Nephron progenitor cell (in vitro differentiated cells): ENCODE measurements at regions not wholly inside any gene's neighbourhood (a gene's known extent, or its start where the extent isn't known, plus 50 kb on each side); places are given as distances from the start of the nearest gene placed in this dataset.
A peak's percentile ranks its signal among the peaks of the same experiment; 100 is the strongest.

Source experiments
- DNase-seq: peaks from one replicate; pipeline ENCODE4 v3.0.0; 2021
- H3K27ac Mint-ChIP-seq: 2 replicates; pipeline ENCODE4 v1.8.0; 2021; ENCODE audit warnings: mild to moderate bottlenecking, moderate library complexity, mixed read lengths
- H3K27me3 Mint-ChIP-seq: 2 replicates; pipeline ENCODE4 v1.8.0; 2021; ENCODE audit warnings: mild to moderate bottlenecking, low read depth, mixed read lengths; ENCODE audit not compliant: poor library complexity
- H3K36me3 Mint-ChIP-seq: 2 replicates; pipeline ENCODE4 v1.8.0; 2021; ENCODE audit warnings: low read depth, mixed read lengths
- H3K4me1 Mint-ChIP-seq: 2 replicates; pipeline ENCODE4 v1.8.0; 2021; ENCODE audit warnings: mixed read lengths
- H3K4me3 Mint-ChIP-seq: 2 replicates; pipeline ENCODE4 v1.8.0; 2021; ENCODE audit warnings: mild to moderate bottlenecking, moderate library complexity, mixed read lengths
- H3K9me3 Mint-ChIP-seq: 2 replicates; pipeline ENCODE4 v1.8.0; 2021; ENCODE audit warnings: mild to moderate bottlenecking, moderate library complexity, mixed read lengths
- TF ChIP-seq, protein P1 (sequence below): fragments of 200-600 bp; sonication (generic); IDR thresholded peaks from 2 replicates; pipeline ENCODE4 v1.5.0; 2021; ENCODE audit warnings: antibody characterized with exemption

DNA sequence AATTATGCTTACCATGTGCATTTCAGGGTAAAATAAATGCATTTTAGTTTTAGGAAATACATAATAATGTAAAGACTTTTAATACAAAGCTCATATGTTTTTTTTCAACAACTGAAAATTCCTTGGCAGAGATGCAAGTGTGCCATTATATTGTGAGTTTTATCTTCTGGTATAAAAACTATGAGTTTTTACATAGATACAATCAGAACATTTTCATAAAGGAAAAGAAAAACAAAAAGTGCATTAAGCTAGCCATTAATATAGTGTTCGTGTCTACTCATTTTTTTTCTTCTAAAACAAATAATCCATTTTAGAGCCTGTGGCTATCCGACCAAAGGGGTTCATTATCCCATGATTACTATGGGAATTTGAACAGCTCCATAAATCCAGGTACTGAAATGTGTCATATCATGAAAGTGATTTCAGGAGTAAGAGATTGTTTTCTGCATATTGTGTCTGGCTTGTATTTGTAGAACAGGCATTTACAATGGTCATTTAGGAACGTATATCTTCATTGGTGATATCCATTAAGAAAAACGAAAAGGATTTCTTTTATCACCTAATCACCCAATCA is 236.9 kb upstream of the SLC10A2 start:
- H3K4me3 Mint-ChIP-seq, result no peak overlapping the region
- H3K27me3 Mint-ChIP-seq, result no peaks in the 10 kb centered on the region
- TF ChIP-seq, protein P1, sequence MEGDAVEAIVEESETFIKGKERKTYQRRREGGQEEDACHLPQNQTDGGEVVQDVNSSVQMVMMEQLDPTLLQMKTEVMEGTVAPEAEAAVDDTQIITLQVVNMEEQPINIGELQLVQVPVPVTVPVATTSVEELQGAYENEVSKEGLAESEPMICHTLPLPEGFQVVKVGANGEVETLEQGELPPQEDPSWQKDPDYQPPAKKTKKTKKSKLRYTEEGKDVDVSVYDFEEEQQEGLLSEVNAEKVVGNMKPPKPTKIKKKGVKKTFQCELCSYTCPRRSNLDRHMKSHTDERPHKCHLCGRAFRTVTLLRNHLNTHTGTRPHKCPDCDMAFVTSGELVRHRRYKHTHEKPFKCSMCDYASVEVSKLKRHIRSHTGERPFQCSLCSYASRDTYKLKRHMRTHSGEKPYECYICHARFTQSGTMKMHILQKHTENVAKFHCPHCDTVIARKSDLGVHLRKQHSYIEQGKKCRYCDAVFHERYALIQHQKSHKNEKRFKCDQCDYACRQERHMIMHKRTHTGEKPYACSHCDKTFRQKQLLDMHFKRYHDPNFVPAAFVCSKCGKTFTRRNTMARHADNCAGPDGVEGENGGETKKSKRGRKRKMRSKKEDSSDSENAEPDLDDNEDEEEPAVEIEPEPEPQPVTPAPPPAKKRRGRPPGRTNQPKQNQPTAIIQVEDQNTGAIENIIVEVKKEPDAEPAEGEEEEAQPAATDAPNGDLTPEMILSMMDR, result no peak
- no peak for DNase-seq
- H3K4me1 Mint-ChIP-seq, result peaks cover 16% of the 10 kb centered on the region
- H3K27ac Mint-ChIP-seq, result no peak overlapping the region
- peaks cover 3% of the 10 kb centered on the region for H3K9me3 Mint-ChIP-seq
- no peaks in the 10 kb centered on the region for H3K36me3 Mint-ChIP-seq

DNA sequence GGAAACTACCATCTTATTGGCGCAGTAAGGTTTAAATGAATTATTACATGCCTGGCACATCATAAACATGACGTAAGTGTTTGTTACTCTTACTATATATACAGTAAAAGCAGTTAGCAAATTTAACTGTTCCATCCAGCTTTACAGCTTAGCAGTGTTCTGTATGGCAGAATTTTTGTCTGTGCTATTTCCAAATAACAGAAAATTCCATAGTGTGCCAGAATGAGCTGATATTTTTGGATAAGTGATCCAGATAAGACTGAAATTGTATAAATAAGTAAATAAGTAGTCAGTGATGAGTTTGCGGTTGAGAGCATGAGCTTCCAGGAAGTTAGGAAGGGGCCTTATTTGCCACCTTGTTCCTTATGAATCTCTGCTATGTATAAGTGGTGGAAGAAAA is 236.5 kb upstream of the SLC10A2 start:
- Mint-ChIP-seq H3K4me3 (no peak overlapping the region), H3K36me3 (no peaks in the 10 kb centered on the region)

DNA sequence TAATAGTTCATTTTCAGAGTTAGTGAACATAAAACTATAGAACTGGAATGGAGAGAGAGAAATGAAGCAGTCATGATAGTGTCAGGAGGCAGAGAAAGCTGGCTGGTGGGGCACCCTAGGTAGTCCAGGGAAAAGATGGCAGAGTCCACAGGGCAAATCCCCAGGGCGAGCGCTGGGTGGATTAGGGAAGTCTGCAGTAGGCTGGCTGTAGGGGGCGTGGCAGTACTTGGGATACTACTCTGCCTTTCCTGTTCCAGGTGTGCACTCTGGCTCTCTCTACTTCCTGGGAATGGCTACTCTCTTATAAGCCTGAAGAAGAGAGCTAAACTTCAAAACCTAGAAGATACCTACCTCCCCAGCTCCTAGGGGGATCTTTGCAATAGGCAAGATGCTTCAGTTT is 232.9 kb upstream of the SLC10A2 start:
- Mint-ChIP-seq H3K9me3 (peaks cover 24% of the 10 kb centered on the region), H3K36me3 (peaks cover 6% of the 10 kb centered on the region), H3K4me3 (no peak overlapping the region), H3K27ac (no peak overlapping the region), H3K4me1 (peaks cover 12% of the 10 kb centered on the region), H3K27me3 (peaks cover 2% of the 10 kb centered on the region)
- TF ChIP-seq, protein P1, result no peak
- no peak for DNase-seq

More for the DNA sequence above, 236.5 kb upstream of the SLC10A2 start:
- H3K9me3 Mint-ChIP-seq, result peaks cover 3% of the 10 kb centered on the region
- H3K4me1 Mint-ChIP-seq, result peaks cover 14% of the 10 kb centered on the region
- H3K27ac Mint-ChIP-seq, result no peak overlapping the region
- no peak for DNase-seq
- TF ChIP-seq, protein P1, result no peak
- no peaks in the 10 kb centered on the region for H3K27me3 Mint-ChIP-seq

DNA sequence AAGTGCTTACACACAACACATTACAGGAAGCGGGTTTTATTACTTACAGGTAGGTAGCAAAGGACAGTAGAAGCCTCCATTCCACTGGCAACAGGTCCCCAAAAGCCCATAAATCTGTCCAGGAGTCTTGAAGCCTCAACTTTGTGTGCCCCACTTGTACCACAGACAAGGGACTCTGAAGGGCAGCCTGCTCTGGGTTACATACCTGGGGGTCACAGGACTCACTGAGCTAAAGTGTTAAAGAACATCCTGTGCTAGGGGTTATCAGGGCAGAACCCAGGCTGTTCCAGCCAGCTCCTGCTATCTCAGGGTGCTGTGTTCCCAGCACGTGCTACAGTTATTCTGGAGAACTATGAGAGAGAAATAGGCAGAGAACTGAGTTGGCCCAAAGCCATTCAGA is 230.9 kb upstream of the SLC10A2 start:
- peaks cover 6% of the 10 kb centered on the region for H3K36me3 Mint-ChIP-seq
- peaks cover 31% of the 10 kb centered on the region for H3K4me1 Mint-ChIP-seq
- no peak overlapping the region for H3K4me3 Mint-ChIP-seq
- peaks cover 24% of the 10 kb centered on the region for H3K9me3 Mint-ChIP-seq
- TF ChIP-seq, protein P1, result no peak
- peaks cover 2% of the 10 kb centered on the region for H3K27me3 Mint-ChIP-seq
- no peak overlapping the region for H3K27ac Mint-ChIP-seq
- DNase-seq, result no peak

DNA sequence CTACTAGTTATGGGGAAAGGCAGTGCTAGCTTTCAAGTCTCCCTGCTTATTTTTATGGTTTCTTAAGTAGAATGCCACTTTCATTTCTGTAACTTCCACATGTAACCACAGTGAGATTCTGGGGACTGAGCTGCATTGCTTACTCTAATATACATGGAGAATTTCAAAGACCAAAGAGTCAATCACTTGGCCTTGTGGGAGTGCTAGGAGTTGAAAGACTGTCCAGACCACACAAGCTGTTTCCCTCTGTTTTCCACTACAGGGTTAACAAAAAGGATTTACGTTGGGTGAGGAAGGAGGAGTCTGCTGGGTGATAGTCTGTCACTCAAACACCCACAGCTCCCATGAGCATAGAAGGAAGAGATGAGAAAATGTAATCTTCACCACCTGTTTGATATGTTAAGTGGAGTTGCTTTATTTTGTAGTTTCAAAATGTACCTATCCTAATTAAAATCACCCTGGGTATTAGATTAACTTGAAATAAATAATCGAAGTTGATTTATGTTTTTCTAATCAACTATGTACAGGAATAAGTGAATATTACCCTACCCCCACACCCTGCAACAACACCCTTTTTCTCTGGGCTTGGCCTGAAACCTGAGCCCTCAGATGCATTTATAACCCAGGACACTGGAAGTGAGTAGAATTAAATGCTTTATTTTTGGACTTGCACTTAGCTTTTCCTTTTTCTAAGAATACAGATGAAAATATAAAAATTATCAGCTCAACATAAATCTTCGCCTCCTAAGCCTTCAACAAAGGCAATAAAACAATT is 225.8 kb upstream of the SLC10A2 start:
- Mint-ChIP-seq H3K36me3 (peaks cover 6% of the 10 kb centered on the region), H3K4me3 (peak overlapping the region; percentile 54), H3K9me3 (peaks cover 14% of the 10 kb centered on the region), H3K27me3 (no peaks in the 10 kb centered on the region), H3K27ac (peak overlapping the region; percentile 89), H3K4me1 (peaks cover 62% of the 10 kb centered on the region)
- TF ChIP-seq, protein P1, result no peak
- no peak for DNase-seq

DNA sequence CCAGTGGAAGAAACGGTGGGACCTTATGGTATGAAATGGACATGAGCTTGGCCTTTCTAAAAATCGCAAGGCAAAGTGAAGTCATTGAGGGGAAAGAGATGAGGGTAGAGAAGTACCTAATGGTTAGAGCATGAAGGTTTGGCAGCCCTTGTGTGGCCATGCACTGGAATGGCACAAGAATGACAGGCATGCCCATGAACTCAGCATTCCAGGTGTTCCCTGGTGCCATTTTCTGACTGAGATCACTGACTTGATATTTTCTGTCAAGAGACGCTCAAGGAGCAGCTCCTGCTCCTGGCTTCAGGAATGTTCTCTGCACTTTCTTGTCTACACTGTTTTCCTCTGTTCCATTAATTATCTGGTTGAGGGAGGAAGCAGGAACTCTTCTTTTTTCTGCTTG is 225.0 kb upstream of the SLC10A2 start:
- peak overlapping the region; percentile 37 for H3K27ac Mint-ChIP-seq
- peaks cover 62% of the 10 kb centered on the region for H3K4me1 Mint-ChIP-seq
- H3K36me3 Mint-ChIP-seq, result peaks cover 6% of the 10 kb centered on the region
- TF ChIP-seq, protein P1, result no peak
- no peak overlapping the region for H3K4me3 Mint-ChIP-seq
- H3K9me3 Mint-ChIP-seq, result peaks cover 6% of the 10 kb centered on the region
- no peak for DNase-seq
- H3K27me3 Mint-ChIP-seq, result no peaks in the 10 kb centered on the region
